K562 (cell line): ENCODE measurements at regions not wholly inside any gene's neighbourhood (a gene's known extent, or its start where the extent isn't known, plus 50 kb on each side); places are given as distances from the start of the nearest gene placed in this dataset.

Source experiments
- ATAC-seq: fragments of 200-7000 bp; cut with Tn5 transposase; 3 replicates; pipeline ENCODE4 v1.9.1; 2020; ENCODE audit warnings: moderate library complexity
- BruUV-seq: library from RNA; stranded (reverse); fragments of 400-500 nt; replicated peaks from 2 replicates; lab custom pipeline; 2021; lab: Mats Ljungman, UMichigan
- CTCF ChIA-PET: fragments of 300-600 bp; formaldehyde crosslinking; extraction: SDS; loops from one replicate; lab custom pipeline; 2021; ENCODE audit warnings: low intra/inter-chr PET ratio; lab: Yijun Ruan, JAX
- POLR2A ChIA-PET: fragments of 300-600, 350-650 bp; sonication (Branson Sonifier 250); formaldehyde crosslinking; extraction: SDS; loops from one replicate; lab custom pipeline; 2021; ENCODE audit warnings: antibody characterized with exemption, inconsistent platforms; lab: Yijun Ruan, JAX
- DNase-seq, 4 experiments: peaks; one replicate each; pipeline versions ENCODE4 v3.0.0 to v3.0.0-alpha.2; 2011 to 2018; ENCODE audit warnings: low spot score in 3 of 4, mixed read lengths in 3 of 4; ENCODE audit errors: extremely low read depth in 1 of 4
- FAIRE-seq: peaks from 2 replicates; lab custom pipeline; 2011; peaks lifted over from hg19 to GRCh38; lab: Jason Lieb, UNC
- H2AFZ ChIP-seq: 2 replicates; pipeline ENCODE4 v1.6.0; 2011; ENCODE audit warnings: low read depth, low read length, control low read depth, inconsistent platforms
- H3K27ac ChIP-seq: fragments of 200-600 bp; 3 replicates; pipeline ENCODE4 v1.8.0; 2011; ENCODE audit warnings: low read depth, mild to moderate bottlenecking, control low read depth, inconsistent platforms, low read length, moderate library complexity, mixed read lengths; ENCODE audit errors: extremely low read depth
- H3K27me3 ChIP-seq, 2 experiments: fragments of 300-600 bp in 1 of 2; 2 replicates in 1 of 2; 3 replicates in 1 of 2; pipeline versions ENCODE4 v1.6.0 to v1.8.0; 2011; ENCODE audit warnings: inconsistent platforms in 2 of 2, low read length in 2 of 2, mild to moderate bottlenecking in 1 of 2, mixed read lengths in 1 of 2, moderate library complexity in 1 of 2; ENCODE audit not compliant: control insufficient read depth in 2 of 2, insufficient read depth in 2 of 2
- H3K36me3 ChIP-seq: fragments of 300-600 bp; 3 replicates; pipeline ENCODE4 v1.8.0; 2011; ENCODE audit warnings: mild to moderate bottlenecking, low read length, inconsistent platforms; ENCODE audit not compliant: control insufficient read depth, insufficient read depth
- H3K4me1 ChIP-seq, 2 experiments: fragments of 200-600 bp in 1 of 2; replicated peaks in 1 of 2; 2 replicates in 1 of 2; 3 replicates in 1 of 2; pipeline versions ENCODE4 v1.5.1 to v1.8.0; 2011; ENCODE audit warnings: inconsistent platforms in 2 of 2, low read length in 2 of 2, mild to moderate bottlenecking in 1 of 2, mixed read lengths in 1 of 2, moderate library complexity in 1 of 2; ENCODE audit not compliant: control insufficient read depth in 2 of 2, insufficient read depth in 2 of 2
- H3K4me2 ChIP-seq: 2 replicates; pipeline ENCODE4 v1.6.1; 2011; ENCODE audit warnings: low read length, control low read depth, inconsistent platforms, mixed read lengths; ENCODE audit not compliant: insufficient read depth
- H3K4me3 ChIP-seq: fragments of 200-600 bp; sonication (generic), shearing (Covaris generic); 2 replicates; pipeline ENCODE4 v1.5.1; 2016; ENCODE audit warnings: control low read depth, inconsistent platforms
- H3K79me2 ChIP-seq: fragments of 200-600 bp; 3 replicates; pipeline ENCODE4 v1.8.0; 2011; ENCODE audit warnings: low read length, inconsistent platforms; ENCODE audit not compliant: control insufficient read depth, insufficient read depth
- H3K9ac ChIP-seq, 2 experiments: 2 replicates each; pipeline versions ENCODE4 v1.6.0 to v1.6.1; 2011; ENCODE audit warnings: low read depth in 2 of 2, low read length in 2 of 2, control low read depth in 1 of 2, inconsistent platforms in 1 of 2, mild to moderate bottlenecking in 1 of 2, mixed read lengths in 1 of 2; ENCODE audit not compliant: insufficient read depth in 1 of 2
- H3K9me1 ChIP-seq: one replicate; pipeline ENCODE4 v1.6.0; 2011; ENCODE audit warnings: inconsistent platforms, mild to moderate bottlenecking, low read length, moderate library complexity; ENCODE audit not compliant: control insufficient read depth, insufficient read depth
- H3K9me3 ChIP-seq: replicated peaks from 2 replicates; pipeline ENCODE4 v1.5.1; 2011; ENCODE audit warnings: low read depth, low read length, inconsistent platforms; ENCODE audit not compliant: control insufficient read depth, insufficient read depth
- H4K20me1 ChIP-seq: replicated peaks from 2 replicates; pipeline ENCODE4 v1.6.1; 2011; ENCODE audit warnings: low read length, inconsistent platforms, mixed read lengths; ENCODE audit not compliant: control insufficient read depth, insufficient read depth
- CBFB ChIP-seq: sonication (generic); formaldehyde crosslinking; IDR thresholded peaks from 2 replicates; pipeline ENCODE4 v1.4.0; 2020; ENCODE audit warnings: mild to moderate bottlenecking, missing genetic modification reagents
- E2F3 ChIP-seq: fragments of 250-450 bp; sonication (Bioruptor Pico); IDR thresholded peaks from 2 replicates; pipeline ENCODE4 v1.4.0; 2020; ENCODE audit warnings: mild to moderate bottlenecking
- FUS ChIP-seq: fragments of 200-400 bp; formaldehyde crosslinking; optimal IDR thresholded peaks from 2 replicates; pipeline ENCODE3; 2017; ENCODE audit warnings: low read depth, low read length
- MECOM ChIP-seq: fragments of 250-450 bp; sonication (Bioruptor Pico); IDR thresholded peaks from 2 replicates; pipeline ENCODE4 v1.8.0; 2022; ENCODE audit warnings: inconsistent platforms
- PCBP2 ChIP-seq: fragments of 200-400 bp; formaldehyde crosslinking; IDR thresholded peaks from 2 replicates; pipeline ENCODE4 v1.6.1; 2018; ENCODE audit warnings: low read length, low read depth, mild to moderate bottlenecking, moderate library complexity; ENCODE audit not compliant: poor library complexity, severe bottlenecking
- SAFB ChIP-seq: fragments of 200-400 bp; formaldehyde crosslinking; IDR thresholded peaks from 2 replicates; pipeline ENCODE4 v1.6.1; 2017; ENCODE audit warnings: low read depth, low read length, borderline replicate concordance
- SMARCA5 ChIP-seq: fragments of 450-650 bp; IDR thresholded peaks from 2 replicates; pipeline ENCODE4 v1.6.1; 2016
- YY1 ChIP-seq, 3 experiments: IDR thresholded peaks; 2 replicates each; pipeline ENCODE4 v1.6.1; 2011; ENCODE audit warnings: low read length in 2 of 3, mild to moderate bottlenecking in 2 of 3, moderate library complexity in 2 of 3, borderline replicate concordance in 1 of 3, control low read depth in 1 of 3, low read depth in 1 of 3; ENCODE audit not compliant: insufficient read depth in 3 of 3, insufficient replicate concordance in 2 of 3, control insufficient read depth in 1 of 3, insufficient read length in 1 of 3; ENCODE audit errors: extremely low read depth in 1 of 3
- ZNF274 ChIP-seq: IDR thresholded peaks from 2 replicates; pipeline ENCODE4 v1.6.1; 2011; ENCODE audit warnings: low read depth, mild to moderate bottlenecking, low read length, moderate library complexity, borderline replicate concordance
- ZNF717 ChIP-seq: fragments of 250-450 bp; sonication (Bioruptor Pico); IDR thresholded peaks from 2 replicates; pipeline ENCODE4 v1.5.0; 2021
- ZNF785 ChIP-seq: fragments of 250-450 bp; sonication (Bioruptor Pico); IDR thresholded peaks from 2 replicates; pipeline ENCODE4 v1.4.0; 2020; ENCODE audit warnings: mild to moderate bottlenecking
- WGBS: fragments of 100-300 bp; shearing (Covaris generic); methylation state at CpG from one replicate; pipeline ENCODE4 v1.1.6; 2016; ENCODE audit warnings: low coverage, mixed read lengths; ENCODE audit not compliant: insufficient coverage; ENCODE audit errors: missing lambda C conversion rate; 5-methylcytosine and 5-hydroxymethylcytosine counted together
- in situ Hi-C: fragments of 300-500 bp; cut with MboI; formaldehyde crosslinking; loops from 4 replicates; pipeline ENCODE4 v1.15.0; 2018; ENCODE audit warnings: inconsistent platforms, mixed read lengths
- intact Hi-C: fragments of 100-400 bp; cut with micrococcal nuclease; formaldehyde crosslinking; loops from 2 replicates; pipeline ENCODE4 v1.14.2; 2022
- TF ChIP-seq, protein P1 (sequence below): sonication (generic); IDR thresholded peaks from 2 replicates; pipeline ENCODE4 v1.6.1; 2016
- TF ChIP-seq, protein P2 (sequence below), 2 experiments: fragments of 450-650 bp in 1 of 2; sonication (generic) in 1 of 2; formaldehyde crosslinking; conservative IDR thresholded peaks; 2 replicates each; pipeline versions ENCODE4 v1.4.0 to v1.8.1; 2020 to 2022; ENCODE audit warnings: mild to moderate bottlenecking in 1 of 2, missing genetic modification reagents in 1 of 2
- TF ChIP-seq, protein P3 (sequence below): sonication (generic); formaldehyde crosslinking; IDR thresholded peaks from 2 replicates; pipeline ENCODE4 v1.8.0; 2022; ENCODE audit warnings: mild to moderate bottlenecking, low read depth, missing genetic modification reagents

DNA sequence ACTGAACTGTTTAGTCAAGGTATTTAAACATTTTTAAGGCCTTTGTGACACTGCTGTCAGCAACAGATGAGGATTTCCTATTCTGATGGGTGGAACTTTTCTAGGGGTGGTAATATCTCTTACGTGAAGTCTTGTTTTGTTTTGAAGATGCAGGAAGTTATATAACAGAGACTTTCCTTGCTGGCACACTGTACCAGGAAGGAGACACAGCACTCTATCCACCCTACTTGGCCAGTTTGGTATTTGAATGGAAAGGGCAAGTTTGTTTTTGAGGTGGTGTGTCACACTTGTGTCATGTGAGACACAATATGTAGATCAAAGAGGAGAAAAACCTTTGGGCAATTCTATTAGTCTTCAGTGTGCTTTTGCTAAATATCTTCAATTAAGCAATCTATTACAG lies 51.6 kb upstream of the SRP54 start:
- in situ Hi-C loops: no loop called here
- H3K4me2 ChIP-seq: no peak overlapping the region
- CTCF ChIA-PET: no interaction called here
- H3K9me3 ChIP-seq: no peaks in the 10 kb centered on the region
- no peak overlapping the region for H3K9ac ChIP-seq
- no peak for ATAC-seq
- no peaks in the 10 kb centered on the region for H3K36me3 ChIP-seq
- 70% methylated on average over 1 of the region's 1 CpG for WGBS
- H3K79me2 ChIP-seq: no peaks in the 10 kb centered on the region
- TF ChIP-seq ZNF274 (no peak), FUS (no peak), E2F3 (CRISPR knock-in tag) (no peak), CBFB (no peak), SAFB (no peak), PCBP2 (no peak), SMARCA5 (no peak), ZNF785 (CRISPR knock-in tag) (no peak), MECOM (CRISPR knock-in tag) (no peak), ZNF717 (no peak), YY1 (IDR thresholded peaks at IDR 0.05; ENCODE audit: borderline replicate concordance in 1 of 3, control insufficient read depth in 1 of 3, extremely low read depth in 1 of 3, insufficient read depth in 3 of 3, insufficient read length in 1 of 3, insufficient replicate concordance in 2 of 3, low read depth in 1 of 3, low read length in 2 of 3) (no peak)
- TF ChIP-seq, protein P1, sequence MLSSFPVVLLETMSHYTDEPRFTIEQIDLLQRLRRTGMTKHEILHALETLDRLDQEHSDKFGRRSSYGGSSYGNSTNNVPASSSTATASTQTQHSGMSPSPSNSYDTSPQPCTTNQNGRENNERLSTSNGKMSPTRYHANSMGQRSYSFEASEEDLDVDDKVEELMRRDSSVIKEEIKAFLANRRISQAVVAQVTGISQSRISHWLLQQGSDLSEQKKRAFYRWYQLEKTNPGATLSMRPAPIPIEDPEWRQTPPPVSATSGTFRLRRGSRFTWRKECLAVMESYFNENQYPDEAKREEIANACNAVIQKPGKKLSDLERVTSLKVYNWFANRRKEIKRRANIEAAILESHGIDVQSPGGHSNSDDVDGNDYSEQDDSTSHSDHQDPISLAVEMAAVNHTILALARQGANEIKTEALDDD: no peak
- TF ChIP-seq, protein P2, sequence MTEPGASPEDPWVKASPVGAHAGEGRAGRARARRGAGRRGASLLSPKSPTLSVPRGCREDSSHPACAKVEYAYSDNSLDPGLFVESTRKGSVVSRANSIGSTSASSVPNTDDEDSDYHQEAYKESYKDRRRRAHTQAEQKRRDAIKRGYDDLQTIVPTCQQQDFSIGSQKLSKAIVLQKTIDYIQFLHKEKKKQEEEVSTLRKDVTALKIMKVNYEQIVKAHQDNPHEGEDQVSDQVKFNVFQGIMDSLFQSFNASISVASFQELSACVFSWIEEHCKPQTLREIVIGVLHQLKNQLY (CRISPR knock-in tag; conservative IDR thresholded peaks at IDR 0.05): no peak
- TF ChIP-seq, protein P3, sequence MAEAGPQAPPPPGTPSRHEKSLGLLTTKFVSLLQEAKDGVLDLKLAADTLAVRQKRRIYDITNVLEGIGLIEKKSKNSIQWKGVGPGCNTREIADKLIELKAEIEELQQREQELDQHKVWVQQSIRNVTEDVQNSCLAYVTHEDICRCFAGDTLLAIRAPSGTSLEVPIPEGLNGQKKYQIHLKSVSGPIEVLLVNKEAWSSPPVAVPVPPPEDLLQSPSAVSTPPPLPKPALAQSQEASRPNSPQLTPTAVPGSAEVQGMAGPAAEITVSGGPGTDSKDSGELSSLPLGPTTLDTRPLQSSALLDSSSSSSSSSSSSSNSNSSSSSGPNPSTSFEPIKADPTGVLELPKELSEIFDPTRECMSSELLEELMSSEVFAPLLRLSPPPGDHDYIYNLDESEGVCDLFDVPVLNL (CRISPR knock-in tag): no peak
- TF ChIP-seq, all 486 proteins: peak for 0
- H4K20me1 ChIP-seq: no peaks in the 10 kb centered on the region
- intact Hi-C loops: no loop called here
- H3K27ac ChIP-seq: no peak overlapping the region
- no peaks in the 10 kb centered on the region for H3K4me1 ChIP-seq
- H2AFZ ChIP-seq: no peak overlapping the region; the same call in 1 of the 2 replicates
- H3K9me1 ChIP-seq: no peaks in the 10 kb centered on the region
- no TSS peak for BruUV-seq
- FAIRE-seq (no peak), DNase-seq (no peak)
- H3K4me3 ChIP-seq: no peak overlapping the region
- POLR2A ChIA-PET: no interaction called here
- no peaks in the 10 kb centered on the region for H3K27me3 ChIP-seq
